ENCODE measurements at regions not wholly inside any gene's neighbourhood (a gene's known extent, or its start where the extent isn't known, plus 50 kb on each side); places are given as distances from the start of the nearest gene placed in this dataset.

DNA sequence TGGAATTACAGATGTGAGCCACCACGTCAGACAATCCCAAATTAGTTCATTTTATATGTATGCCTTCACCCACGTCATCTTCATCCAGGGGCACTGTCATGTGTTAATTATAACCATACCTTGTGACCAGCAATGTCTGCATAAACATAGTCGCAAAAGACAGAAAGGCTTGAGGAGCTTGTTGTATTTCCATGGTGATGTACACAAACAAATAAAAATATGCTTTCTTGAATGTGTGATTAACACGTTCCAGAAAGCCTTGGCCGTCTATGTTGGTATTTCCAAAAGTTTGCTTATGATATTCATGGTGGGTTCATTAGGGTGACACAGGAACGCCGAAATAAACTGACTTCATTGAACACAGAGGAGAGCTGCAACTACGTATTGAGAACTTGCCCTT lies 524.7 kb upstream of the ZNF717 start:
- TF ChIP-seq, protein P1, sequence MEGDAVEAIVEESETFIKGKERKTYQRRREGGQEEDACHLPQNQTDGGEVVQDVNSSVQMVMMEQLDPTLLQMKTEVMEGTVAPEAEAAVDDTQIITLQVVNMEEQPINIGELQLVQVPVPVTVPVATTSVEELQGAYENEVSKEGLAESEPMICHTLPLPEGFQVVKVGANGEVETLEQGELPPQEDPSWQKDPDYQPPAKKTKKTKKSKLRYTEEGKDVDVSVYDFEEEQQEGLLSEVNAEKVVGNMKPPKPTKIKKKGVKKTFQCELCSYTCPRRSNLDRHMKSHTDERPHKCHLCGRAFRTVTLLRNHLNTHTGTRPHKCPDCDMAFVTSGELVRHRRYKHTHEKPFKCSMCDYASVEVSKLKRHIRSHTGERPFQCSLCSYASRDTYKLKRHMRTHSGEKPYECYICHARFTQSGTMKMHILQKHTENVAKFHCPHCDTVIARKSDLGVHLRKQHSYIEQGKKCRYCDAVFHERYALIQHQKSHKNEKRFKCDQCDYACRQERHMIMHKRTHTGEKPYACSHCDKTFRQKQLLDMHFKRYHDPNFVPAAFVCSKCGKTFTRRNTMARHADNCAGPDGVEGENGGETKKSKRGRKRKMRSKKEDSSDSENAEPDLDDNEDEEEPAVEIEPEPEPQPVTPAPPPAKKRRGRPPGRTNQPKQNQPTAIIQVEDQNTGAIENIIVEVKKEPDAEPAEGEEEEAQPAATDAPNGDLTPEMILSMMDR (IDR thresholded peaks at IDR 0.05 in 2 of 3, conservative IDR thresholded peaks at IDR 0.05 in 1 of 3; ENCODE audit: insufficient read depth in 2 of 3, low read depth in 1 of 3, low read length in 3 of 3) = no peak
- TF ChIP-seq MXI1 (IDR thresholded peaks at IDR 0.05; ENCODE audit: low read depth, low read length) (no peak), SP2 (IDR thresholded peaks at IDR 0.05; ENCODE audit: extremely low read depth, low read depth, low read length, poor library complexity, severe bottlenecking) (no peak), PTRF (tag; IDR thresholded peaks at IDR 0.05) (no peak), SAP30 (IDR thresholded peaks at IDR 0.05; ENCODE audit: borderline replicate concordance, insufficient read depth, low read depth, low read length, poor library complexity, severe bottlenecking) (no peak), RBM17 (IDR thresholded peaks at IDR 0.05; ENCODE audit: borderline replicate concordance, low read depth, low read length) (no peak), NR2C2 (CRISPR knock-in tag; IDR thresholded peaks at IDR 0.05) (no peak), NR2C2 (tag; IDR thresholded peaks at IDR 0.05) (no peak), CBX5 (IDR thresholded peaks at IDR 0.05; ENCODE audit: borderline replicate concordance, low read depth) (no peak), HDAC2 (IDR thresholded peaks at IDR 0.05) (no peak), RB1 (IDR thresholded peaks at IDR 0.05; ENCODE audit: low read depth) (no peak)
- TF ChIP-seq, protein P2, sequence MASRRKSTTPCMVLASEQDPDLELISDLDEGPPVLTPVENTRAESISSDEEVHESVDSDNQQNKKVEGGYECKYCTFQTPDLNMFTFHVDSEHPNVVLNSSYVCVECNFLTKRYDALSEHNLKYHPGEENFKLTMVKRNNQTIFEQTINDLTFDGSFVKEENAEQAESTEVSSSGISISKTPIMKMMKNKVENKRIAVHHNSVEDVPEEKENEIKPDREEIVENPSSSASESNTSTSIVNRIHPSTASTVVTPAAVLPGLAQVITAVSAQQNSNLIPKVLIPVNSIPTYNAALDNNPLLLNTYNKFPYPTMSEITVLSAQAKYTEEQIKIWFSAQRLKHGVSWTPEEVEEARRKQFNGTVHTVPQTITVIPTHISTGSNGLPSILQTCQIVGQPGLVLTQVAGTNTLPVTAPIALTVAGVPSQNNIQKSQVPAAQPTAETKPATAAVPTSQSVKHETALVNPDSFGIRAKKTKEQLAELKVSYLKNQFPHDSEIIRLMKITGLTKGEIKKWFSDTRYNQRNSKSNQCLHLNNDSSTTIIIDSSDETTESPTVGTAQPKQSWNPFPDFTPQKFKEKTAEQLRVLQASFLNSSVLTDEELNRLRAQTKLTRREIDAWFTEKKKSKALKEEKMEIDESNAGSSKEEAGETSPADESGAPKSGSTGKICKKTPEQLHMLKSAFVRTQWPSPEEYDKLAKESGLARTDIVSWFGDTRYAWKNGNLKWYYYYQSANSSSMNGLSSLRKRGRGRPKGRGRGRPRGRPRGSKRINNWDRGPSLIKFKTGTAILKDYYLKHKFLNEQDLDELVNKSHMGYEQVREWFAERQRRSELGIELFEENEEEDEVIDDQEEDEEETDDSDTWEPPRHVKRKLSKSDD (conservative IDR thresholded peaks at IDR 0.05; ENCODE audit: low read length) = no peak
- TF ChIP-seq, protein P3, sequence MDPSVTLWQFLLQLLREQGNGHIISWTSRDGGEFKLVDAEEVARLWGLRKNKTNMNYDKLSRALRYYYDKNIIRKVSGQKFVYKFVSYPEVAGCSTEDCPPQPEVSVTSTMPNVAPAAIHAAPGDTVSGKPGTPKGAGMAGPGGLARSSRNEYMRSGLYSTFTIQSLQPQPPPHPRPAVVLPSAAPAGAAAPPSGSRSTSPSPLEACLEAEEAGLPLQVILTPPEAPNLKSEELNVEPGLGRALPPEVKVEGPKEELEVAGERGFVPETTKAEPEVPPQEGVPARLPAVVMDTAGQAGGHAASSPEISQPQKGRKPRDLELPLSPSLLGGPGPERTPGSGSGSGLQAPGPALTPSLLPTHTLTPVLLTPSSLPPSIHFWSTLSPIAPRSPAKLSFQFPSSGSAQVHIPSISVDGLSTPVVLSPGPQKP (CRISPR knock-in tag; IDR thresholded peaks at IDR 0.05) = no peak

Data from K562 (cell line).